GM12878 (cell line): ENCODE measurements at regions not wholly inside any gene's neighbourhood (a gene's known extent, or its start where the extent isn't known, plus 50 kb on each side); places are given as distances from the start of the nearest gene placed in this dataset.

Experiments used
- ATAC-seq: fragments of 200-7000 bp; cut with Tn5 transposase; 3 replicates; pipeline ENCODE4 v1.9.1; 2020; ENCODE audit warnings: mild to moderate bottlenecking, moderate library complexity
- BruUV-seq: library from RNA; stranded (reverse); fragments of 400-500 nt; replicated peaks from 2 replicates; lab custom pipeline; 2021; lab: Mats Ljungman, UMichigan
- CTCF ChIA-PET: fragments of 300-600 bp; sonication (Branson Sonifier 250); formaldehyde crosslinking; extraction: SDS; loops from one replicate; lab custom pipeline; 2021; ENCODE audit warnings: inconsistent platforms; lab: Yijun Ruan, JAX
- POLR2A ChIA-PET: fragments of 350-600 bp; formaldehyde crosslinking; extraction: SDS; loops from one replicate; lab custom pipeline; 2021; ENCODE audit warnings: inconsistent platforms; lab: Charles Lee
- RAD21 ChIA-PET: fragments of 300-600 bp; sonication (Branson Sonifier 250); formaldehyde crosslinking; loops from one replicate; lab custom pipeline; 2023; ENCODE audit warnings: antibody characterized with exemption; ENCODE audit not compliant: unreplicated experiment; lab: Charles Lee
- SMC1A ChIA-PET: fragments of 300-600 bp; sonication (Branson Sonifier 250); formaldehyde crosslinking; loops from one replicate; lab custom pipeline; 2023; ENCODE audit not compliant: unreplicated experiment, uncharacterized antibody; lab: Charles Lee
- DNase-seq: peaks from one replicate; pipeline ENCODE4 v3.0.0-alpha.2; 2011; ENCODE audit warnings: low read depth, low spot score
- FAIRE-seq: peaks from 3 replicates; lab custom pipeline; 2011; peaks lifted over from hg19 to GRCh38; lab: Jason Lieb, UNC
- H2AFZ ChIP-seq: 2 replicates; pipeline ENCODE4 v1.6.0; 2011; ENCODE audit warnings: low read depth, low read length, control low read depth; ENCODE audit not compliant: control insufficient read depth
- H3K27ac ChIP-seq: 2 replicates; pipeline ENCODE4 v1.5.1; 2011; ENCODE audit warnings: control low read depth; ENCODE audit not compliant: control insufficient read depth, insufficient read depth
- H3K27me3 ChIP-seq, 2 experiments: replicated peaks in 1 of 2; 2 replicates each; pipeline versions ENCODE4 v1.6.0 to v1.6.1; 2011; ENCODE audit warnings: low read length in 1 of 2; ENCODE audit not compliant: control insufficient read depth in 2 of 2, insufficient read depth in 2 of 2
- H3K36me3 ChIP-seq, 2 experiments: 2 replicates each; pipeline ENCODE4 v1.5.1; 2011; ENCODE audit warnings: low read length in 1 of 2; ENCODE audit not compliant: control insufficient read depth in 2 of 2, insufficient read depth in 2 of 2
- H3K4me1 ChIP-seq: 2 replicates; pipeline ENCODE4 v1.6.1; 2011; ENCODE audit warnings: mild to moderate bottlenecking, low read length, moderate library complexity, mixed read lengths; ENCODE audit not compliant: control insufficient read depth, insufficient read depth
- H3K4me2 ChIP-seq: 2 replicates; pipeline ENCODE4 v1.6.0; 2011; ENCODE audit warnings: control low read depth; ENCODE audit not compliant: control insufficient read depth, insufficient read depth
- H3K4me3 ChIP-seq: fragments of 200-600 bp; sonication (generic); 2 replicates; pipeline ENCODE4 v1.5.1; 2016
- H3K79me2 ChIP-seq: 2 replicates; pipeline ENCODE4 v1.6.0; 2011; ENCODE audit warnings: low read length; ENCODE audit not compliant: control insufficient read depth, insufficient read depth
- H3K9ac ChIP-seq: 2 replicates; pipeline ENCODE4 v1.8.0; 2011; ENCODE audit warnings: low read length, control low read depth, mixed read lengths; ENCODE audit not compliant: control insufficient read depth, insufficient read depth
- H3K9me3 ChIP-seq: replicated peaks from 3 replicates; pipeline ENCODE4 v1.5.1; 2011; ENCODE audit warnings: mild to moderate bottlenecking, low read length; ENCODE audit not compliant: control insufficient read depth, insufficient read depth
- H4K20me1 ChIP-seq: 2 replicates; pipeline ENCODE4 v1.6.0; 2011; ENCODE audit not compliant: control insufficient read depth, insufficient read depth
- BACH1 ChIP-seq: fragments of 450-650 bp; IDR thresholded peaks from 2 replicates; pipeline ENCODE4 v1.6.1; 2017; ENCODE audit warnings: mild to moderate bottlenecking, borderline replicate concordance
- CBX3 ChIP-seq: fragments of 200-600 bp; sonication (generic); IDR thresholded peaks from 2 replicates; pipeline ENCODE4 v1.6.1; 2016; ENCODE audit warnings: low read depth, borderline replicate concordance
- CBX5 ChIP-seq: sonication (generic); IDR thresholded peaks from 2 replicates; pipeline ENCODE4 v1.6.1; 2016; ENCODE audit warnings: low read depth, moderate library complexity, mild to moderate bottlenecking, inconsistent platforms
- CREM ChIP-seq: IDR thresholded peaks from 2 replicates; pipeline ENCODE4 v1.6.1; 2014; ENCODE audit warnings: antibody characterized with exemption, low read depth
- DPF2 ChIP-seq: fragments of 450-650 bp; IDR thresholded peaks from 2 replicates; pipeline ENCODE4 v1.6.1; 2017; ENCODE audit warnings: mild to moderate bottlenecking
- FOXM1 ChIP-seq: IDR thresholded peaks from 2 replicates; pipeline ENCODE4 v1.6.1; 2012; ENCODE audit warnings: low read depth, mild to moderate bottlenecking, inconsistent platforms, low read length, moderate library complexity
- GABPA ChIP-seq: IDR thresholded peaks from 2 replicates; pipeline ENCODE4 v1.6.1; 2014; ENCODE audit warnings: antibody characterized with exemption, low read depth, mild to moderate bottlenecking, inconsistent platforms
- IKZF1 ChIP-seq: fragments of 450-650 bp; conservative IDR thresholded peaks from 2 replicates; pipeline ENCODE4 v1.6.1; 2017; ENCODE audit warnings: antibody characterized with exemption, mild to moderate bottlenecking
- MEF2B ChIP-seq: fragments of 450-650 bp; IDR thresholded peaks from 2 replicates; pipeline ENCODE4 v1.6.1; 2018; ENCODE audit warnings: mild to moderate bottlenecking, moderate library complexity; ENCODE audit not compliant: partially characterized antibody, poor library complexity, severe bottlenecking
- POLR2A ChIP-seq: IDR thresholded peaks from 2 replicates; pipeline ENCODE4 v1.6.1; 2011; ENCODE audit warnings: low read depth, mild to moderate bottlenecking, low read length
- SP1 ChIP-seq: IDR thresholded peaks from one replicate; pipeline ENCODE4 v1.6.1; 2011; ENCODE audit warnings: low read depth, low read length
- ZBTB11 ChIP-seq: fragments of 450-650 bp; formaldehyde crosslinking; IDR thresholded peaks from 2 replicates; pipeline ENCODE4 v1.5.0; 2022; ENCODE audit warnings: mild to moderate bottlenecking, missing genetic modification characterization
- ZBTB4 ChIP-seq: fragments of 450-650 bp; formaldehyde crosslinking; IDR thresholded peaks from 2 replicates; pipeline ENCODE4 v1.4.0; 2022; ENCODE audit warnings: mild to moderate bottlenecking, moderate library complexity
- WGBS: methylation state at CpG from one replicate; pipeline ENCODE4 v1.1.6; 2016; ENCODE audit warnings: low lambda C conversion rate; ENCODE audit not compliant: insufficient replicate concordance, insufficient coverage; ENCODE audit errors: missing lambda C conversion rate; 5-methylcytosine and 5-hydroxymethylcytosine counted together
- in situ Hi-C: fragments of 300-500 bp; cut with MboI; formaldehyde crosslinking; loops from 9 replicates; pipeline ENCODE4 v1.14.3; 2018; ENCODE audit warnings: mixed read lengths
- intact Hi-C: fragments of 100-400 bp; cut with micrococcal nuclease; formaldehyde crosslinking; loops from one replicate; pipeline ENCODE4 v1.14.2; 2022; ENCODE audit not compliant: unreplicated experiment

- no peak for FAIRE-seq
- Histone ChIP-seq H3K27me3 (no peaks in the 10 kb centered on the region), H3K9ac (no peak overlapping the region), H3K4me1 (no peaks in the 10 kb centered on the region), H3K79me2 (no peaks in the 10 kb centered on the region), H3K27ac (no peak overlapping the region), H3K4me3 (no peak overlapping the region), H3K4me2 (no peak overlapping the region), H4K20me1 (no peaks in the 10 kb centered on the region)
- BruUV-seq = no TSS peak
- ChIA-PET CTCF (no interaction called here), POLR2A (no interaction called here)
- intact Hi-C loops = no loop called here
- TF ChIP-seq SP1 (no peak), CBX5 (no peak), FOXM1 (no peak), MEF2B (no peak), POLR2A (no peak), DPF2 (no peak)
- TF ChIP-seq, all 136 proteins: peak for 0
- in situ Hi-C loops = no loop called here
- WGBS = 36% methylated on average over 10 of the region's 10 CpGs
- RAD21 ChIA-PET = no interaction called here
- no peak overlapping the region for H2AFZ ChIP-seq
- no peak for ATAC-seq
- H3K9me3 ChIP-seq = no peaks in the 10 kb centered on the region
- SMC1A ChIA-PET = no interaction called here
- H3K36me3 ChIP-seq = no peaks in the 10 kb centered on the region
- DNase-seq = no peak
Observed at GRCh38 chr1:95407131-95407885, 173.3 kb downstream of the RWDD3 start.

GRCh38 chr1:95407886-95408291, 173.9 kb downstream of the RWDD3 start:
- Histone ChIP-seq H3K9ac (no peak overlapping the region), H3K4me2 (no peak overlapping the region), H2AFZ (no peak overlapping the region), H3K27me3 (no peaks in the 10 kb centered on the region), H3K9me3 (no peaks in the 10 kb centered on the region), H4K20me1 (no peaks in the 10 kb centered on the region), H3K4me1 (no peaks in the 10 kb centered on the region), H3K36me3 (no peaks in the 10 kb centered on the region), H3K27ac (no peak overlapping the region), H3K4me3 (no peak overlapping the region), H3K79me2 (no peaks in the 10 kb centered on the region)
- POLR2A ChIA-PET = no interaction called here
- intact Hi-C loops (no loop called here), in situ Hi-C loops (no loop called here)
- RAD21 ChIA-PET = no interaction called here
- SMC1A ChIA-PET = no interaction called here
- CTCF ChIA-PET = no interaction called here
- TF ChIP-seq ZBTB11 = no peak
- no peak for TF ChIP-seq BACH1
- no peak for TF ChIP-seq IKZF1
- TF ChIP-seq CBX3 = no peak
- no peak for TF ChIP-seq ZBTB4 (CRISPR knock-in tag)
- no peak for TF ChIP-seq CREM
- no peak for TF ChIP-seq GABPA
- BruUV-seq = no TSS peak
- ATAC-seq (no peak), FAIRE-seq (no peak), DNase-seq (no peak)
- 34% methylated on average over 8 of the region's 8 CpGs for whole genome bisulfite sequencing
